GM23248 (cell line): ENCODE measurements at regions not wholly inside any gene's neighbourhood (a gene's known extent, or its start where the extent isn't known, plus 50 kb on each side); places are given as distances from the start of the nearest gene placed in this dataset.

Experiments
- DNase-seq: peaks from one replicate; pipeline ENCODE4 v3.0.0-alpha.2; 2015
- H2AFZ ChIP-seq: fragments of 200-600 bp; sonication (generic); 2 replicates; pipeline ENCODE4 v1.6.1; 2016; ENCODE audit warnings: antibody characterized with exemption
- H3F3A ChIP-seq: fragments of 200-600 bp; sonication (generic); 2 replicates; pipeline ENCODE4 v1.6.1; 2016; ENCODE audit warnings: mild to moderate bottlenecking, antibody characterized with exemption, mixed run types; ENCODE audit not compliant: insufficient read depth
- H3K27ac ChIP-seq: fragments of 200-600 bp; sonication (generic); 2 replicates; pipeline ENCODE4 v1.5.1; 2016; ENCODE audit warnings: mild to moderate bottlenecking
- H3K27me3 ChIP-seq: fragments of 200-600 bp; sonication (generic); replicated peaks from 2 replicates; pipeline ENCODE4 v1.6.1; 2016; ENCODE audit warnings: mild to moderate bottlenecking; ENCODE audit not compliant: insufficient read depth
- H3K36me3 ChIP-seq: fragments of 200-600 bp; sonication (generic); 2 replicates; pipeline ENCODE4 v1.6.1; 2016; ENCODE audit warnings: low read depth, mild to moderate bottlenecking
- H3K4me1 ChIP-seq: fragments of 200-600 bp; sonication (generic); 2 replicates; pipeline ENCODE4 v1.6.1; 2016; ENCODE audit warnings: mild to moderate bottlenecking; ENCODE audit not compliant: insufficient read depth
- H3K4me2 ChIP-seq: fragments of 200-600 bp; sonication (generic); one replicate; pipeline ENCODE4 v1.6.1; 2016; ENCODE audit warnings: mild to moderate bottlenecking; ENCODE audit not compliant: unreplicated experiment
- H3K4me3 ChIP-seq: fragments of 200-600 bp; sonication (generic); 2 replicates; pipeline ENCODE4 v1.5.1; 2016; ENCODE audit warnings: mild to moderate bottlenecking
- H3K79me2 ChIP-seq: fragments of 200-600 bp; sonication (generic); 2 replicates; pipeline ENCODE4 v1.6.1; 2016; ENCODE audit warnings: mild to moderate bottlenecking; ENCODE audit not compliant: insufficient read depth
- H3K9ac ChIP-seq: fragments of 200-600 bp; sonication (generic); 2 replicates; pipeline ENCODE4 v1.6.1; 2016; ENCODE audit warnings: mild to moderate bottlenecking
- H3K9me2 ChIP-seq: fragments of 200-600 bp; sonication (generic); 2 replicates; pipeline ENCODE4 v1.6.1; 2016; ENCODE audit warnings: mixed run types, mild to moderate bottlenecking, moderate library complexity; ENCODE audit not compliant: insufficient read depth
- H3K9me3 ChIP-seq: fragments of 200-600 bp; sonication (generic); one replicate; pipeline ENCODE4 v1.6.1; 2017; ENCODE audit warnings: low read depth
- H4K20me1 ChIP-seq: fragments of 200-600 bp; sonication (generic); 2 replicates; pipeline ENCODE4 v1.6.0; 2016; ENCODE audit not compliant: insufficient read depth
- EZH2 ChIP-seq: fragments of 200-600 bp; sonication (generic); IDR thresholded peaks from 2 replicates; pipeline ENCODE4 v1.6.1; 2018; ENCODE audit warnings: antibody characterized with exemption, mild to moderate bottlenecking; ENCODE audit not compliant: insufficient read depth, poor library complexity, severe bottlenecking
- EZH2phosphoT487 ChIP-seq: fragments of 200-600 bp; sonication (generic); IDR thresholded peaks from 2 replicates; pipeline ENCODE4 v1.6.1; 2018; ENCODE audit warnings: antibody characterized with exemption, moderate library complexity, mild to moderate bottlenecking, low read depth; ENCODE audit not compliant: insufficient read depth
- WGBS, 2 experiments: methylation state at CpG; one replicate each; pipeline ENCODE4 v1.1.6; 2015 to 2017; ENCODE audit warnings: low lambda C conversion rate in 2 of 2, low coverage in 1 of 2; ENCODE audit errors: missing lambda C conversion rate in 2 of 2; 5-methylcytosine and 5-hydroxymethylcytosine counted together
- in situ Hi-C: fragments of 300-500 bp; cut with MboI; formaldehyde crosslinking; loops from 2 replicates; pipeline ENCODE4 v1.15.0; 2020

DNA sequence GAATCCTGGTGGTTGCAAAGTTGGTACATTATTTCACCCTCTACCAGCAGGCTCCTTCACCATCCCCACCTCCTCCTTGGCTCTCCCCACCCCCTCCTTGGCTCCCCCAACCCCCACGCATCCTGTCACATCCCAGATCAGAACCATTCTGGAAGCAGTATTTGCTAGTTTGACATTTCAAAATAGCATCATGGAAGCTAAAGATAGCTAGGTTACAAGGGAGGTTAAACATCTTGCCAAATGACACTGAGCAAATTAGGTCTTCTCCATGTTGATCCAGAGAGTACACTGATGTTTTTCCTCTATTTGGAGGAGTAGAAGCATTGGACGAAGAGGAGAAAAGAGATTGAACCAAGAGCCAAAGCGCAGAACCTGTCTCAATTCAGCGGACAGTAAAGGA lies 158.9 kb upstream of the FGGY start:
- Histone ChIP-seq H3K4me1 (peaks cover 28% of the 10 kb centered on the region), H3K4me3 (no peak overlapping the region), H3K27me3 (no peaks in the 10 kb centered on the region), H3K4me2 (no peak overlapping the region), H2AFZ (no peak overlapping the region), H3F3A (peaks cover 13% of the 10 kb centered on the region), H3K9me2 (no peaks in the 10 kb centered on the region), H4K20me1 (no peaks in the 10 kb centered on the region), H3K9me3 (no peaks in the 10 kb centered on the region), H3K27ac (no peak overlapping the region), H3K79me2 (no peaks in the 10 kb centered on the region), H3K36me3 (no peaks in the 10 kb centered on the region), H3K9ac (no peak overlapping the region)
- no peak for DNase-seq
- 72 to 74% methylated on average over 4 of the region's 4 CpGs for whole genome bisulfite sequencing, 2 experiments
- TF ChIP-seq EZH2phosphoT487 (no peak), EZH2 (no peak)
- in situ Hi-C loops: no loop called here

DNA sequence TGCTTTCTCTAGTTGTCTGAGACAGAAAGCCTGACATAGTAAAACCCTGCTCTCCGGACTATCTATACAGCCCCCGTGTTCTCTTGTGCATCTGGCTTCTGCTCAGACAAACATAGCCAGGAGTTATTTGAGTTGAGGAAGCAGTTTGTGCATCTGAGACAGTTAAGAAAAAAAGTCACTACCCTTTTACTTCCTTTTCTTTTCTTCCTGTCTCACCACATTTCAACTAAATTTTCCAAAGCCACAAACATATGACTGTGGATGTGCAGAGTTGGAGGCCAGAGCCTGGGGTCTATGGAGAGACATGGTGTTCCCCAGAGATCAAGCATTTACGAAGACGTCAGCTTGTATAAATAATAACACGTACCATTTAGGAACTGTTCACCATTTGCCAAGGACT lies 158.5 kb upstream of the FGGY start:
- in situ Hi-C loops: no loop called here
- H3K4me2 ChIP-seq: no peak overlapping the region

DNA sequence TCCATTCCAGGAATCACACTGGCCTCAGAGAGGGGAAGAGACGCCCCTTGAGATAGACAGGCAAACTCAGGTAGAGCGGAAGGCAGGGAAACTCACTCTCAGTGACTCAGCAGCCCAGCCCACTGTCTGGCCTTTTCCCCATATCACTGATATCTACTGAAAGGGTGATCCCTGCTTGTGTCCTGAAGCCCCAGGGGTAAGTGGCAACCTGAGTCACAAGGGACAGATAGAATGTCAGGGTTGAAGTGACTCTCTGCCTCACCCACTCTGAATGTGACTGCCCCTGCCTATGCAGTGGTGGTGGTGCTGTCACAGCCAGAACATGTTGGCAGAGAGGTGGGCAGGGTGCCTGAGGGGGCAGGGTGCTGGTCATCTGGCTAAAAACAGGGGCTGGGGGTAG lies 157.5 kb upstream of the FGGY start:
- Histone ChIP-seq H3K79me2 (no peaks in the 10 kb centered on the region), H3K9me2 (no peaks in the 10 kb centered on the region), H3K4me2 (no peak overlapping the region), H3K36me3 (no peaks in the 10 kb centered on the region), H3K9ac (no peak overlapping the region), H2AFZ (no peak overlapping the region), H3K4me1 (peaks cover 41% of the 10 kb centered on the region), H3K27me3 (no peaks in the 10 kb centered on the region), H3F3A (peaks cover 28% of the 10 kb centered on the region), H3K9me3 (no peaks in the 10 kb centered on the region), H4K20me1 (no peaks in the 10 kb centered on the region), H3K27ac (no peak overlapping the region), H3K4me3 (no peak overlapping the region)
- WGBS, 2 experiments: 91 to 98% methylated on average over 2 of the region's 2 CpGs
- no peak for DNase-seq
- in situ Hi-C loops: no loop called here
- no peak for TF ChIP-seq EZH2phosphoT487
- no peak for TF ChIP-seq EZH2

More for the DNA sequence above, 158.5 kb upstream of the FGGY start:
- DNase-seq: no peak
- H3K4me3 ChIP-seq: no peak overlapping the region
- H3K4me1 ChIP-seq: peaks cover 31% of the 10 kb centered on the region
- H2AFZ ChIP-seq: no peak overlapping the region
- no peaks in the 10 kb centered on the region for H3K79me2 ChIP-seq
- H3K36me3 ChIP-seq: no peaks in the 10 kb centered on the region
- no peak for TF ChIP-seq EZH2
- no peak for TF ChIP-seq EZH2phosphoT487
- no peak overlapping the region for H3K9ac ChIP-seq
- no peaks in the 10 kb centered on the region for H4K20me1 ChIP-seq
- no peaks in the 10 kb centered on the region for H3K9me3 ChIP-seq
- no peak overlapping the region for H3K27ac ChIP-seq
- H3K27me3 ChIP-seq: no peaks in the 10 kb centered on the region
- WGBS, 2 experiments: 83 to 89% methylated on average over 5 of the region's 5 CpGs
- peaks cover 18% of the 10 kb centered on the region for H3F3A ChIP-seq
- H3K9me2 ChIP-seq: no peaks in the 10 kb centered on the region

GRCh38 chr1:59141267-59141863 lies 155.5 kb upstream of the FGGY start:
- no peaks in the 10 kb centered on the region for H3K9me2 ChIP-seq
- H3K4me3 ChIP-seq: no peak overlapping the region
- peaks cover 43% of the 10 kb centered on the region for H3K4me1 ChIP-seq
- H2AFZ ChIP-seq: no peak overlapping the region
- TF ChIP-seq EZH2: no peak
- TF ChIP-seq EZH2phosphoT487: no peak
- H3K36me3 ChIP-seq: no peaks in the 10 kb centered on the region
- no peaks in the 10 kb centered on the region for H3K79me2 ChIP-seq
- H3K27me3 ChIP-seq: no peaks in the 10 kb centered on the region
- no peaks in the 10 kb centered on the region for H3K9me3 ChIP-seq
- H3K4me2 ChIP-seq: no peak overlapping the region
- no peak overlapping the region for H3K9ac ChIP-seq
- no peak for DNase-seq
- 73 to 80% methylated on average over 4 of the region's 4 CpGs for whole genome bisulfite sequencing, 2 experiments
- H3F3A ChIP-seq: peaks cover 29% of the 10 kb centered on the region
- no peaks in the 10 kb centered on the region for H4K20me1 ChIP-seq
- in situ Hi-C loops: no loop called here
- H3K27ac ChIP-seq: no peak overlapping the region
